ENCODE measurements at regions not wholly inside any gene's neighbourhood (a gene's known extent, or its start where the extent isn't known, plus 50 kb on each side); places are given as distances from the start of the nearest gene placed in this dataset.

GRCh38 chr12:125583071-125583470, 517.8 kb downstream of the AACS start:
- H2BK5ac ChIP-seq (ENCODE audit: low read length) = no peak overlapping the region
- H4K8ac ChIP-seq (ENCODE audit: low read depth, low read length) = no peak overlapping the region
- no peak overlapping the region for H3K4me3 ChIP-seq (ENCODE audit: low read length in 2 of 2)
- H3K27me3 ChIP-seq (ENCODE audit: control insufficient read depth in 3 of 3, insufficient read depth in 3 of 3, low read depth in 1 of 3, low read length in 3 of 3) = no peaks in the 10 kb centered on the region
- H3K9me3 ChIP-seq (replicated peaks in 1 of 2; ENCODE audit: control insufficient read depth in 2 of 2, insufficient read depth in 1 of 2, low read depth in 1 of 2, low read length in 2 of 2) = no peaks in the 10 kb centered on the region
- no peak overlapping the region for H4K91ac ChIP-seq (ENCODE audit: low read depth, low read length, poor library complexity)
- no peak overlapping the region for H3K23ac ChIP-seq (ENCODE audit: low read depth, low read length, poor library complexity)
- H3K4me2 ChIP-seq (ENCODE audit: insufficient read depth, low read length, poor library complexity, severe bottlenecking) = no peak overlapping the region
- H2BK120ac ChIP-seq (ENCODE audit: low read depth, low read length) = no peak overlapping the region
- no CpG with 5 or more reads among the region's 3 CpGs for WGBS, 2 donors (ENCODE audit: extremely low coverage in 2 of 2, insufficient read length in 2 of 2, insufficient replicate concordance in 1 of 2)
- no peak overlapping the region for H3K18ac ChIP-seq (ENCODE audit: low read length)
- H3K36me3 ChIP-seq (replicated peaks in 1 of 2; ENCODE audit: control insufficient read depth in 2 of 2, insufficient read depth in 2 of 2, low read length in 2 of 2) = no peaks in the 10 kb centered on the region
- no peak overlapping the region for H3K9ac ChIP-seq (ENCODE audit: low read depth, low read length, poor library complexity)
- H3K4ac ChIP-seq (ENCODE audit: low read length) = no peak overlapping the region
- no peak overlapping the region for H2AK5ac ChIP-seq (ENCODE audit: low read depth, low read length)
- H2BK12ac ChIP-seq (ENCODE audit: low read length) = no peak overlapping the region
- H3K27ac ChIP-seq (replicated peaks; ENCODE audit: low read length) = no peak overlapping the region
- no peaks in the 10 kb centered on the region for H3K4me1 ChIP-seq (ENCODE audit: control insufficient read depth in 2 of 2, insufficient read depth in 1 of 2, low read depth in 1 of 2, low read length in 2 of 2)
- no peak overlapping the region for H2AFZ ChIP-seq (ENCODE audit: low read length)
- no peak for DNase-seq (ENCODE audit: low spot score)
- H2BK15ac ChIP-seq (ENCODE audit: low read length) = no peak overlapping the region
- H3K79me1 ChIP-seq (ENCODE audit: low read depth, low read length) = no peaks in the 10 kb centered on the region
- no peak overlapping the region for H3K14ac ChIP-seq (ENCODE audit: low read length)

- no peak overlapping the region for H3K9ac ChIP-seq (ENCODE audit: low read depth, low read length, poor library complexity)
- H3K36me3 ChIP-seq (replicated peaks in 1 of 2; ENCODE audit: control insufficient read depth in 2 of 2, insufficient read depth in 2 of 2, low read length in 2 of 2) = no peaks in the 10 kb centered on the region
- no peak overlapping the region for H2BK15ac ChIP-seq (ENCODE audit: low read length)
- no peak overlapping the region for H3K4ac ChIP-seq (ENCODE audit: low read length)
- H2BK12ac ChIP-seq (ENCODE audit: low read length) = no peak overlapping the region
- no peak overlapping the region for H3K4me2 ChIP-seq (ENCODE audit: insufficient read depth, low read length, poor library complexity, severe bottlenecking)
- no peak overlapping the region for H3K14ac ChIP-seq (ENCODE audit: low read length)
- WGBS, 2 donors (ENCODE audit: extremely low coverage in 2 of 2, insufficient read length in 2 of 2, insufficient replicate concordance in 1 of 2) = no CpG with 5 or more reads among the region's 6 CpGs
- no peak for DNase-seq (ENCODE audit: low spot score)
- no peak overlapping the region for H4K8ac ChIP-seq (ENCODE audit: low read depth, low read length)
- no peak overlapping the region for H3K4me3 ChIP-seq (ENCODE audit: low read length in 2 of 2)
- H2AK5ac ChIP-seq (ENCODE audit: low read depth, low read length) = no peak overlapping the region
- H3K27me3 ChIP-seq (ENCODE audit: control insufficient read depth in 3 of 3, insufficient read depth in 3 of 3, low read depth in 1 of 3, low read length in 3 of 3) = no peaks in the 10 kb centered on the region
- no peak overlapping the region for H2BK5ac ChIP-seq (ENCODE audit: low read length)
- no peak overlapping the region for H3K18ac ChIP-seq (ENCODE audit: low read length)
- H4K91ac ChIP-seq (ENCODE audit: low read depth, low read length, poor library complexity) = no peak overlapping the region
- no peak overlapping the region for H3K23ac ChIP-seq (ENCODE audit: low read depth, low read length, poor library complexity)
- no peak overlapping the region for H2BK120ac ChIP-seq (ENCODE audit: low read depth, low read length)
- no peaks in the 10 kb centered on the region for H3K9me3 ChIP-seq (replicated peaks in 1 of 2; ENCODE audit: control insufficient read depth in 2 of 2, insufficient read depth in 1 of 2, low read depth in 1 of 2, low read length in 2 of 2)
- no peak overlapping the region for H2AFZ ChIP-seq (ENCODE audit: low read length)
- H3K27ac ChIP-seq (replicated peaks; ENCODE audit: low read length) = no peak overlapping the region
- H3K79me1 ChIP-seq (ENCODE audit: low read depth, low read length) = no peaks in the 10 kb centered on the region
- no peaks in the 10 kb centered on the region for H3K4me1 ChIP-seq (ENCODE audit: control insufficient read depth in 2 of 2, insufficient read depth in 1 of 2, low read depth in 1 of 2, low read length in 2 of 2)
These were observed 521.2 kb downstream of the AACS start for GRCh38 chr12:125586441-125586840.

GRCh38 chr12:125593269-125593668, 528.0 kb downstream of the AACS start:
- Histone ChIP-seq H3K23ac (ENCODE audit: low read depth, low read length, poor library complexity) (no peak overlapping the region), H3K9ac (ENCODE audit: low read depth, low read length, poor library complexity) (no peak overlapping the region), H3K4me3 (ENCODE audit: low read length in 2 of 2) (no peak overlapping the region), H3K18ac (ENCODE audit: low read length) (no peak overlapping the region), H2BK15ac (ENCODE audit: low read length) (no peak overlapping the region), H3K79me1 (ENCODE audit: low read depth, low read length) (no peaks in the 10 kb centered on the region), H4K91ac (ENCODE audit: low read depth, low read length, poor library complexity) (no peak overlapping the region), H2BK120ac (ENCODE audit: low read depth, low read length) (no peak overlapping the region), H3K27ac (replicated peaks; ENCODE audit: low read length) (no peak overlapping the region), H3K4me2 (ENCODE audit: insufficient read depth, low read length, poor library complexity, severe bottlenecking) (no peak overlapping the region), H3K36me3 (replicated peaks in 1 of 2; ENCODE audit: control insufficient read depth in 2 of 2, insufficient read depth in 2 of 2, low read length in 2 of 2) (no peaks in the 10 kb centered on the region), H3K14ac (ENCODE audit: low read length) (no peak overlapping the region), H4K8ac (ENCODE audit: low read depth, low read length) (no peak overlapping the region), H2AFZ (ENCODE audit: low read length) (no peak overlapping the region), H3K4ac (ENCODE audit: low read length) (no peak overlapping the region), H3K27me3 (ENCODE audit: control insufficient read depth in 3 of 3, insufficient read depth in 3 of 3, low read depth in 1 of 3, low read length in 3 of 3) (no peaks in the 10 kb centered on the region), H3K4me1 (ENCODE audit: control insufficient read depth in 2 of 2, insufficient read depth in 1 of 2, low read depth in 1 of 2, low read length in 2 of 2) (peaks cover 0 to 1% of the 10 kb centered on the region in 2 donors), H2BK5ac (ENCODE audit: low read length) (no peak overlapping the region), H2AK5ac (ENCODE audit: low read depth, low read length) (no peak overlapping the region), H2BK12ac (ENCODE audit: low read length) (no peak overlapping the region), H3K9me3 (replicated peaks in 1 of 2; ENCODE audit: control insufficient read depth in 2 of 2, insufficient read depth in 1 of 2, low read depth in 1 of 2, low read length in 2 of 2) (peaks cover 0 to 2% of the 10 kb centered on the region in 2 donors)
- no CpG with 5 or more reads among the region's 1 CpG for WGBS, 2 donors (ENCODE audit: extremely low coverage in 2 of 2, insufficient read length in 2 of 2, insufficient replicate concordance in 1 of 2)
- no peak for DNase-seq (ENCODE audit: low spot score)

GRCh38 chr12:125604976-125605375, 539.7 kb downstream of the AACS start:
- Histone ChIP-seq H3K9ac (ENCODE audit: low read depth, low read length, poor library complexity) (no peak overlapping the region), H3K4ac (ENCODE audit: low read length) (no peak overlapping the region), H3K23ac (ENCODE audit: low read depth, low read length, poor library complexity) (no peak overlapping the region), H4K91ac (ENCODE audit: low read depth, low read length, poor library complexity) (no peak overlapping the region), H2BK120ac (ENCODE audit: low read depth, low read length) (no peak overlapping the region), H3K27ac (replicated peaks; ENCODE audit: low read length) (no peak overlapping the region), H3K79me1 (ENCODE audit: low read depth, low read length) (no peaks in the 10 kb centered on the region), H2BK15ac (ENCODE audit: low read length) (no peak overlapping the region), H3K4me2 (ENCODE audit: insufficient read depth, low read length, poor library complexity, severe bottlenecking) (no peak overlapping the region), H3K18ac (ENCODE audit: low read length) (no peak overlapping the region), H4K8ac (ENCODE audit: low read depth, low read length) (no peak overlapping the region), H2AFZ (ENCODE audit: low read length) (no peak overlapping the region), H3K9me3 (replicated peaks in 1 of 2; ENCODE audit: control insufficient read depth in 2 of 2, insufficient read depth in 1 of 2, low read depth in 1 of 2, low read length in 2 of 2) (no peaks in the 10 kb centered on the region), H3K14ac (ENCODE audit: low read length) (no peak overlapping the region), H3K4me3 (ENCODE audit: low read length in 2 of 2) (no peak overlapping the region), H2AK5ac (ENCODE audit: low read depth, low read length) (no peak overlapping the region), H3K4me1 (ENCODE audit: control insufficient read depth in 2 of 2, insufficient read depth in 1 of 2, low read depth in 1 of 2, low read length in 2 of 2) (no peaks in the 10 kb centered on the region), H2BK5ac (ENCODE audit: low read length) (no peak overlapping the region), H3K27me3 (ENCODE audit: control insufficient read depth in 3 of 3, insufficient read depth in 3 of 3, low read depth in 1 of 3, low read length in 3 of 3) (no peaks in the 10 kb centered on the region), H2BK12ac (ENCODE audit: low read length) (no peak overlapping the region), H3K36me3 (replicated peaks in 1 of 2; ENCODE audit: control insufficient read depth in 2 of 2, insufficient read depth in 2 of 2, low read length in 2 of 2) (no peaks in the 10 kb centered on the region)
- no CpG with 5 or more reads among the region's 4 CpGs for whole genome bisulfite sequencing, 2 donors (ENCODE audit: extremely low coverage in 2 of 2, insufficient read length in 2 of 2, insufficient replicate concordance in 1 of 2)
- DNase-seq (ENCODE audit: low spot score) = no peak
